RKO (cell line): ENCODE measurements at regions not wholly inside any gene's neighbourhood (a gene's known extent, or its start where the extent isn't known, plus 50 kb on each side); places are given as distances from the start of the nearest gene placed in this dataset.
"Not testable (repeated sequence)": the region's sequence is repeated elsewhere in the genome, so short reads cannot be mapped to it uniquely, and the experiment has no call there.

Experiments used
- DNase-seq: peaks from one replicate; pipeline ENCODE4 v3.0.0-alpha.2; 2016; ENCODE audit warnings: low spot score

GRCh38 chr1:53399370-53400133 is 59.6 kb upstream of the DMRTB1 start:
- DNase-seq, result not testable (repeated sequence)

- no peak for DNase-seq
Measured at GRCh38 chr1:53400761-53401674, 58.2 kb upstream of the DMRTB1 start.

- DNase-seq, result no peak
Measured at GRCh38 chr1:53401813-53402745, 57.1 kb upstream of the DMRTB1 start.

GRCh38 chr1:53402891-53403655 is 56.1 kb upstream of the DMRTB1 start:
- DNase-seq, result no peak

- DNase-seq, result no peak
Measured at GRCh38 chr1:53405737-53406136, 53.5 kb upstream of the DMRTB1 start.

- DNase-seq, result no peak
Measured at GRCh38 chr1:53406551-53407235, 52.5 kb upstream of the DMRTB1 start.

- DNase-seq, result no peak
Measured at GRCh38 chr1:53408013-53408754, 51.0 kb upstream of the DMRTB1 start.

GRCh38 chr1:53408755-53409129 is 50.5 kb upstream of the DMRTB1 start:
- DNase-seq, result no peak

- no peak for DNase-seq
Measured at GRCh38 chr1:53409233-53409632, 50.0 kb upstream of the DMRTB1 start.
